ENCODE measurements at regions not wholly inside any gene's neighbourhood (a gene's known extent, or its start where the extent isn't known, plus 50 kb on each side); places are given as distances from the start of the nearest gene placed in this dataset.

GRCh38 chr5:89342106-89342876 lies 459.3 kb upstream of the MEF2C start:
- no peak for TF ChIP-seq CTCF (IDR thresholded peaks at IDR 0.05)
- no peak for TF ChIP-seq POLR2A (IDR thresholded peaks at IDR 0.05; ENCODE audit: low read depth)
- no peak for TF ChIP-seq EP300 (IDR thresholded peaks at IDR 0.05)
- no peak for TF ChIP-seq POLR2AphosphoS5 (IDR thresholded peaks at IDR 0.05)

Data from esophagus muscularis mucosa (tissue), 4 donors.